Fibroblast of skin of abdomen (primary cell): ENCODE measurements at regions not wholly inside any gene's neighbourhood (a gene's known extent, or its start where the extent isn't known, plus 50 kb on each side); places are given as distances from the start of the nearest gene placed in this dataset.

Source experiments
- DNase-seq: peaks from one replicate; pipeline ENCODE4 v3.0.0-alpha.2; 2013

DNA sequence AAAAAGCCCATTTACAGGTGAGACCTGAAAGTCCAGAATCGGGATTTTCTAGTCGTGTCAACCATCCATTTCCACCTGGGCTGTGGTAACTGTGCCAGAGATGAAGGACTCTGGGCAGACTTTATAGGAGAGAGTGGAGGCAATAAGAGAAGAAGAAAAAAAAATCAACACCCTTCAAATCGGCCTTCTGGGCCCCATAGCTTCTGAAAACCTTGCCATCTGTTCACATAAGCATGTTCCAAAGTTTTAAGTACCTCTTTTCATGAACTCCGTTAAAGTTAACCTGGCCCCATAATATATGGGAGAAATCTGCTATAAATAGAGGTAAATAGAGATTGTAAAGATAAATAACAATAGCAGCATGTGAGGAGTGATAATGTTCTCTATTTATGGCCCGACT is 470.5 kb downstream of the MIAT start:
- DNase-seq: no peak

DNA sequence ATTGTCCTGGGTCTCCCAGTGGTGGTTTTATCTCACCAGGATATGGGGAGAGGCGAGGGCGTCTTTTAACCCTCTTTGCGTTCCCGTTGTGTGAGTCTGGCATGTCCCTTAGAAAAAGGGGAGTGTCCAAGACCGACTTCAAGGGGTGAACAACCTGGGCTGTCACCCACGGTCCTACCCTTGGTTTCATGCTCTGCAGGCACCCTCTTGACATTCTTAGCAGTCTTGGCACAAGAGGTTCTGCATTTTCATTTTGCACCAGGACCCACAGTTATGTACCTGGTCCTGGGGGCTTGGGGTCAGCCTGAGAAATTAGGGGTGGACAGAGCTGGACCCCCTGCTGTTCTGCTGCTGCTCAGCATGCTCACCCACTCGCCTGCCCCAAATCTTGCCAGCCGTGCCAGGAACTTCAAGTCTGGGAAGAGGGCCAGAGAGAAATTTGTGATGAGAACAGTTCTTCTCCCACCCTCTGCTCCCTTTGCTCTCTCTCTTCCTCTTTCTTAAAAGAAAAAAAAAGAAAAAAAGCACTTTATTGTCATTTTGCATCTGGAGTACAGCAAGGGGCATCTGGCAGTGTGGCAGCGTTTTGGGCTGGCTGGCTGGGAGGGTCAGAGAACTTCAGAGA is 471.2 kb downstream of the MIAT start:
- DNase-seq: no peak

DNA sequence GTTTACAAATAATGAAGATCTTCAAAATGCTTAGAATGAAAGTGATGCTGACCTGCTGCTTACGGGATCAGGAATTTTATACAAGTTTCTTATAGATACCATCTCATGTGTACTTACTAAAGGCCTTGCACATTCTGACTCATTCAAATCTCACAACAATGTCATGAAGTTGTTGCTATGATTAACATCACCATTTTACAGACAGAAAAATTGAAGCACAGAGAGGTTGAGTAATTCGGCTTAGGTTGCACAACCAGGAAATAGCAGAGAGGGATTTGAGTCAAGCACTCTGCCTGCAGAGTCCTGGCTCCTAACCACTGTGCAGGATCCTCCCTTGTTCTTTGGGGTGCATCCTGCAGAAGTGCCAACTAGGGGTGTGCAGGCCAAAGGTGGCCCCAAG is 471.9 kb downstream of the MIAT start:
- DNase-seq: peak; percentile 80

DNA sequence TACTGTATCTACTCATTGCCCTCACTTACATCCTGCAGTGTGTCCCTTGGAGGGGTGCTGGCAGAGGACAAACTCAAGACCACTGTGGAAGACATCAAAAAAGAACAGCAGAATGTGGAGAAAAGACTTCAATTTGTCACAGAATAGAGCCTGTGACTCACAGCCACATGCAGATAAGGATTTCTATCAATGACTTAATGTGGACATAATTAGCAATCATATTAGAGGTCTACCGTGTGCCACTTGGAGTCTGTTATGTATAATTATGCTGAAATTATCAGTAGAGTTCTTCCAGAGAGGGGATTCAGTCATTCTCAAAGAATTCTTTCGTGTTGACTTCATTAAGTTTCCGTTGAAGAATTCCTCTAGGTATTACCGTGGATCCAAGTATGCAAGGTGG is 473.5 kb downstream of the MIAT start:
- DNase-seq: no peak

DNA sequence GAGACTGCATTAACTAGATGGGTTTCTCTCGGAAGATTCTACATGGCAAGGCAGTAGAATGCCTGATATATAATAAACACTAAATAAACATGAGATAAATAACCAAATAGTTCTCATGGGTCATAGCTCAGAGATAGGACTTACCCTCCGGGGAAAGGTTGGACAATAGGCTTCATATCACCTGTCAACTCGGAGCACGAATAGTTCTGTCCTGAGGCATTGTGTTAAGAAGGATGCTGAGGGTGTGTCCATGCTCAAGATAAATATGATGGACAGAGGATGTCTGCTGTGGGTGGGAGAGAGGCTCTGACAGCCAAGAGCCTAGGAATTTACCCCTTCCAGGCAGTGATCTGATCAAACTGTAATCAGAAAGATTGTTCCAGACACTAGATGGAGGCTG is 474.0 kb downstream of the MIAT start:
- no peak for DNase-seq

DNA sequence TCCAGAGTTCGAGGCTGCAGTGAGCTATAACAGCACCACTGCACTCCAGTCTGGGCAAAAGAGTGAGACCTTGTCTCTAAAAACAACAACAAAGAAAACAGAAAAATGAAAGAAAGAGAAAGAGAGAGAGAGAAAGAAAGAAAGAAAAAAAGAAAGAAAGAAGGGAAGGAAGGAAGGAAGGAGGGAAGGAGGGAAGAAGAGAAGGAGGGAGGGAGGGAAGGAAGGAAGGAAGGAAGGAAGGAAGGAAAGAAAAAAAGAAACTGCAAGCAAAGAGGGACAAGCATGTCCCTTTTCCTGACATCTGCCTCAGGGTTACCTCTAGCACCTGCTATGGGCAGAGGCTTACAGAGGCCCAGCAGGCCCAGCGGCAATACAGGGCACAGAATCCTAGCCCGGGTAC is 475.0 kb downstream of the MIAT start:
- no peak for DNase-seq

DNA sequence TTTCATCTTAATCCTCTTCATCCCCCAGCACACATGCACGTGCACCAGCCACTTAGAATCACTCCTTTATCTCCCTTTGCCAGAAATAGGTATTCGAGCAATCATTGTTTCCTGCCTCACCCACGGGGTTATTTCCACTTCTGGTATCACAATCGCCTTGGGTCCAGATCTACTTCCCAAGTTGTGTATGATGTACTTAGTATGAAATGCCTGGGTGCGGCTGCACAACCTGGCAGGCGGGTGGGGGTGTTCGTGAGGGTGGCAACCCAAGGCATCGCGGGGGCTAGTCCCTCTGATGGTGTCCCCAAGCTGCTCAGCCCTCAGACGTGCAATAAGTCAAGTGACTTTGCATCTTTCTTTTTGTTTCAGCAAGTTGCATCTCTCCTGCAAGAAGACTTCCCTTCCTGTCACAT is 475.6 kb downstream of the MIAT start:
- DNase-seq: no peak

DNA sequence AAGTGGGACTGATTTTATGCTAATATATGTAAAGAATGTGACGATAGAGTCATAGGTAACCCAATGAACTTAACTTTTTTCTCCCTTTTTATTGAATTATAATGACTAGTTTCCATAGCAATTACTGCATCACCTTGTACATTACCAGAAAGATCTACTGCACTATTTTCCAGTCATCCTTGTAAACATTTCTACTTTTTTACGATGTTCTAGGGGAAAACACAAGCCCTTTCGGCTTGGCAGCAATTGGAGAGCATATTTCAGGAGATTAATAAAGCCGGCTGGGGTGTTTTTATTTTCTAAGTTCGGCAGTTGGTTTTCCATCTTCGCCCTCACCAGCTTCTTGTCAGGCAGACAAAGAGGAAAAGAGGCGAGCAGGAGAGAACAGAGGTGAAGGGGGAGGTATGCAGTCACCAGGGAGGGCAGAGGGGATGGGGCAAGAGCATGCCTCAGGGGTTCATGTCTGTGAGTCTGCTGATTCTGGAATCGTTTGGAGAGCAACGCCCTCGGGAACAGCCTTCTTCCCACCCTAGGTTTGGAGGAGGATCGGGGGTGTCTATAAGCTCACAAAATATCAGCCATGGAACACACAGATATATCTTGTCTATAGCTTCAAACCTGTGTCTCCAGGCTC is 476.4 kb downstream of the MIAT start:
- no peak for DNase-seq

DNA sequence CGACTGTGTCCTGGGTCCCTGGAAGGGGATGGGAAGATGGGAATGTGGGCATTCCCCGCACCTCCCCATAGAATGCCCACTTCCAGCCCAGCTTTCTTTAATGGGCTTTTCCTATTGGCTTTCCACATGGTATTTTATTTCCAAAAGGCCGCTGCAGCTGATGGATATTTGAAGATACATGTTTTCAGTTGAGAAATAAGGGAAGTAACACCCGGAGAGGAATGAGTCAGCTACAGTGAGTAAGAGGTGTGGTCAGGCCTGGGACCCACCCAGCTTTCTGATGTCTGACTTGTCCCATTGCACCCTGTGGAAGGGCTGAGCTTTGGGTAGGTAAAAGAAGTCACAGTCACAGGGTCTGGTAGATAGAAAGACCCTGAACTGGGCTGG is 476.9 kb downstream of the MIAT start:
- DNase-seq: peak; percentile 95

DNA sequence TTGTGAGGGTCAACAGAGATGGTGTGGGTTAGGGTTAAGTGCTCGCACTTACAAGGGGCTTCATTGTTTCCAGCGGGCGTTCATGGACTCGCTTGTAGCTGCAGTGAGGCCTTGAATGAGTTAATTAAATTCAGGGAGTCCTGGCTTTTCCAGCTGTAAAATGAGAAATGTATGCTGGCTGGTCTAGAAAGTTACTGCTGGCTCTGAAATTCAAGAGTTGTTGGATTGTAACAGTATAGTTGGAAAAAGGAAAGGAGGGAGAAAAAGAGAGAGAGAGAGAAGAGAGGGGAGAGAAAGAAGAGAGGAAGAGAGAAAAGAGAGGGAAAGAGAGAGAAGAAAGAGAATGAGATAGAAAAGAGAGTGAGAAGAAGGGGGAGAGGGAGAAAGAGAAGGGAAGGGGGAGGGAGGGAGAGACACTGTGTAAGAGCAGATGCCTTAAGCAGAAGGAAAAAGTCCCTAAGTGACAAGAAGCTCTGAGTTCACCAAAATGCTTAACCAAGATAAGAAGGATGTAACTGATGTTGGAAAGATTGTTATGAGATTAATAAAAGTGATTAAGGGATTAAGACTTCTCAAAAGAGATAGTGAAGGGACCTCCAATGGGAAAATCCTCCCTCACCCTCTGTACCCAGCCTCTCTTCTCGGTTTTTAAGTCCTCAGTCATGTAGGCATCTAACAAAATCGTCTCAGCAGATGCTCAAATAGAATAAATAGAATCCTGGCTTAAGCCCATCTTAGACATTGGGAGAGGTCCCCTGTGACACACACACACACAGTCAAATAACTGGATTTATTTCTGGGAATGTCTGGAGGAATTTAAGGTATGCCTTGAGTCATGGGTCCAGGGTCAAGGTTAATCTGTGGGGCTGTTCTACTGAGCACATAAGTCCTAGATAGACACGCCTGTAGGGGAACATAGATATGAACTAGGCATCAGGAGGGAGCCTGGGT is 477.9 kb downstream of the MIAT start:
- peak; percentile 93 for DNase-seq

DNA sequence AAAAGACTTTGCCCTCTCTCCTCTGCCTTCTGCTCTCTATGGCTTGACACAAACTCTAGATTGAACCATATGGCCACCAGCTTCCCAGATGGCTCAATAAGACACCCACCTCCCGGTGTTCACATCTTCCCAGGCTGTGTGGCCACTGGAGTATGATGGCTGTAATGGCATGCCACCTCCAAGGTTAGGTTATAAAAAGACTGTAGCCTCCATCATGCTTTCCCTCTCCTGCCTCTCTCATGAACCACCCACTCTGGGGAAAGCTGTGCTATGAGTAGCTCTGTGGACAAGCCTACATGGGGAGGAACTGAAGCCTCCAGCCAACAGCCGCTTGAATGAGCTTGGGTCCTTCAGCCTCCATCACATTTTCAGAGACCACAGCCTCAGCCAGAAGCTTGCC is 479.2 kb downstream of the MIAT start:
- DNase-seq: no peak

DNA sequence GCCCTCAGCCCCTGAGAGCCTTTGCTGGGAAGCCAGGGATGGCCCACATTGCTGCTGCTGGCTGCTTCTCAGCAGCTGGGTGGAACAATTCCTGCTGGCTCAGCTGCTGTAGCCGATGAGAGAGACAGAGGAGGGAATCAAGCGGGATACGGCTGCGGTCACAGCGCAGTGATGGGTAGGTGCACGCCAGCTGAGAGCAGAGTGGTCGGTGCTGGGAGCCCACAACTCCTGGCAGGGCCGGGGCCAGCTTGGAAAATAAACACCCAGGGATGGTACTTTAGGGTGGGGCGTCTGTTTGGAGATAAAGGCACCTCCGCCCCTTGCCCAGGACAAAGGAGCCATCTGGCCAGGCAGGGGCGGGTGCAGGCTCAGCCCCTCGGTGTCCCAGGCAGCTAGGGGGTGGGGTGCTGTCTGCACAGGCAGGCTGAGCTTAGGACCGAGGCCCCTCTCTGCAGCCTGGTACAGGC is 480.5 kb downstream of the MIAT start:
- DNase-seq: peak; percentile 41

DNA sequence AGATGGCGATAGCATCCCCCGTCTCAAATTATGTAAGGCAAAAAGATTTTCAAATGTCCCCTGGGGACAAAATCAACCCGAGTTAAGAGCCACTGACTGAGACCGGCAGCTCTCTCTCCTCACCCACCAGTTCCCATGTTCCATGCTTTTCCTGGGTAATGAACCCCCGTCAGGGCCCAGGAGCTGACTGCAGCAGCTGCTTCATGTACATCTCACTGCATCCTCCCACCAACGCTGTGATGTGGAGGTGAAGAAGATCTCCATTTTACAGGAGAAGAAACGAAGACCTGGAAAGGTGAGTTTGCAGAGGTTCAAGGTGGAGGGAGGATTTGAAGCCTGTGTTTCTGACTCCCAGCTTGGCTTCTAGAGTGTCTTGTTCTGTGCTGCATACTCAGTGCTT is 481.1 kb downstream of the MIAT start:
- no peak for DNase-seq

DNA sequence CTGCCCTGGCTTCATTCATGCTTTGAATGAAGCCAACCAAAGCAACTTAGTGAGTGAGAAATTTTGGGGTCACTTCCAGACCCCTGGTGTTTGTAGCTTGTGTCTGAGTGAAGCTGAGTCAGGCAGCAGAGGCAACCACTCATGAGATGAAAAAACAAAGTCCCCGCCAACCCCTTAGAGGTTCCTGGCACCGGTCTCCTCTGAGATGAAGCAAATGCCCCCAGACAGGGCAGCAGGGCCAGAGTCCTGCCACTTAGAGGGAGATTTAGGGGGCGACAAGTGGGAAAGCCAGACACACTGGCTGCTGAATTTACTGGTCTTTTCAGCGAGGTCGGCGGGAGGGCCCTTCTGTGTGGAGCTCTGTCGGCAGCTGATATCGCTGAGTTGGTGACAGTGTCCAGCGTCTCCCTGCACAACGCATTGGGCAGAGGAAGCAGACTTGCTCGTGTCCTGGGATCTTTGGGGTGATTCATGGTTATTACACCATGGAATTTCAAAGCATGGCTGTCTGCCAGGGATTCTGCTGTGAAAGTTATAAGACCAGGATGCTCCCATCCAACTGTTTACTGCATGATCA is 482.6 kb downstream of the MIAT start:
- peak; percentile 89 for DNase-seq

DNA sequence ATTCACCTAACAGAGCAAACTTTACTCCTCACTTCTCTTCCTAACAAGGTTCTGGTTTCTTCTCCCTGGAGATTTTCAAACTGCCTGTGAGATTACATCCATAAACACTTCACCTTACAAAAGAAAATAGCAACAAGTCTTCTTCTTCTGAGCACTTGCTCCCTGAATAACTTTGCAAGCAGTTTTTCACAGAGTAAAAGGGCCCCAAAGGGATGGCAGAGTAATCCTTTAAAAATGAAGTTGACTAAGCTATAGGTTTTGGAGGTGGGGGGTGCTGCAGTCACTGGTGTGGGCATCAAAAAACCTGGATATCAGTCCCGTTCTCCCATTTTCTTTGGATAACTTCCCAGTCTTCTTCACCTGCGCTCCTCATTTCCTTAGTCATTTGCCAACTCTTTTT is 484.9 kb downstream of the MIAT start:
- no peak for DNase-seq

DNA sequence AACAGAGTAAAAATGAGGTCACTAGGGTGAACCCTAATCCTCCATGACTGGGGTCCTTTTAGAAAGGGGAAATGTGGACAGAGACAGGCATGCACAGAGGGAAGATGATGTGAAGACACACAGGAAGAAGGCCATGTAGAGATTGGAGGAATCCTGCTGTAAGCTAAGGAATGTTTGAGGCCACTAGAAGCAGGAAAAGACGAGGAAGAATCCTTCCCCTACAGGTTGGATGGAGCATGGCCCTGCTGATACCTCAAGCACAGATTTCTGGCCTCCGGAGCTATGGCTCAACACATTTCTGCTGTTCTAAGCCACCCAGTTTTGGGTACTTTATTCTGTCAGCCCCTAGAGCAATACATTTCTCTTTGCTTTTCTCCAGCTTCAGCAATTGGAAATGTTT is 486.9 kb downstream of the MIAT start:
- peak; percentile 51 for DNase-seq

DNA sequence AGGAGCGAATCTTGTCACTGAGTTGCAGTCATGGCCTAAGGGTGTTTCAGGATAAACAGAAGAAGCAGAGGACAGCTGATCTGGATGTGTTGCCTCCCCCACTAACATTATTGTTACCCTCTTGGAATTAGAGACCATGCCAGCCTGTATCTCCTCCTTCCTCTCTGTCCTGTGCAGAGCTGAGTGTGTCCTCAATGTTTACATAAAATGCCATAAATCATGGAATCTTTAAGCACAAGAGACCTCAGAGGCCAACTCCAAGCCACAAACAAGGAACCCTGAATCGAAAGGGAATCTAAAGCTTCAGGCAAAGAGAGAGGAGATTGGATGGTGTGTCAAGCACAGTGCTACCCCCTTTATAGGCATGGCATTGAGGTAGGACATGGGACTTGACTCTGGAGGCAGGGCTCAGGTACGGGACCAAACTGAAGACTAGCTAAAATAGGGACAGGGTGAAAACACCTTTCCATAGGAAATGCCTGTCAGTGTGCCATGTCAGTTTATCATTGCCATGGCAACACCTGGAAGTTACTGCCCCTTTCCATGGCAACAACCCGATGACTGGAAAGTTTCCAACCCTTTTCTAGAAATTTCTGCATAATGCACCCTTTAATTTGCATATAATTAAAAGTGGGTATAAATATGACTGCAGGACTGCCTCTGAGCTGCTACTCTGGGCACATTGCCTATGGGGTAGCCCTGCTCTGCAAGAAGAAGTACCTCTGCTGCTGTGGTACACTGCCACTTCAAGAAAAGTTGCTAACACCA is 489.7 kb downstream of the MIAT start:
- DNase-seq: peak; percentile 31

DNA sequence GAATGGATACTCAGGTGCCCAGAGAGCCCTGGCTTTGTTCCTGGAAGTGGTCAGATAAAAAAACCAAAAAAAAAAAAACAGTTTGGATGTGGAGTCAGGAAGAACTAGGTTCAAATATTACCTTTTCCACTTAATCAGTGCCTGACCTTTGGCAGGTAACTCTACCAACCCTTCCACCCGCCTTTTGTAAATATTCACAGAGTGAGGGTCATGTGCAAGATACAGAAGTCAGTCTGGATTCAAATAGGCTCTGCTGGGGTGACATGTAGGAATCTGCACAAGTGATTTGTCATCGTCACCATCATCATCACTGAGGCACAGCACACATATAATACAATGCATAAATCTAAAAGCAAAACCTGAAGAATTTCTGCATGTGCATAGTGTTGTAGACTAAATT is 490.7 kb downstream of the MIAT start:
- no peak for DNase-seq

DNA sequence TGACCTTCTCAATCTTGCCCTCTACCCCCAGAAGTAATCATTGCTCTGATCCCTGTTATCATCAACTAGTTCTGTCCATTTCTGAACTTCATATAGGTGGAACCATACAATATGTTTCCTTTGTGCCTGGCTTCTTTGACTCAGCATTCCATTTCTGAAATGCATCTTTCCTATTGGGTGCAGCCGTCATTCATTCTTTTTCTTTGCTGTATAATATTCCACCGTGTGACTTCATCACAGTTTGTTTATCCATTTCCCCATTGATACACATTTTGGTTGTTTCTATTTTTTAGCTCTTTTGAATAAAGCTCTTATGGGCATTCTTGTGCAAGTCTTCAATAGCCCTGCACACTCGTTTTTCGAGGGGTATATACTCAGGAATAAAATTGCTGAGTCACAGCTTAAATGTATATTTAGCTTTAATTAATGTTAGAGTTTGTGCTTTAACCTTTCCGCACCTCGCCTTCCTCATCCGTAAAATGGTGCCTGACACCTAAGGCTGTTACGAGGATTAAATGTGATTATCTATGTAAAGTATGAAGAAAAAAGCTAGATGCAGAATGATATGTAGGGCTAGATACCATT is 491.6 kb downstream of the MIAT start:
- no peak for DNase-seq

DNA sequence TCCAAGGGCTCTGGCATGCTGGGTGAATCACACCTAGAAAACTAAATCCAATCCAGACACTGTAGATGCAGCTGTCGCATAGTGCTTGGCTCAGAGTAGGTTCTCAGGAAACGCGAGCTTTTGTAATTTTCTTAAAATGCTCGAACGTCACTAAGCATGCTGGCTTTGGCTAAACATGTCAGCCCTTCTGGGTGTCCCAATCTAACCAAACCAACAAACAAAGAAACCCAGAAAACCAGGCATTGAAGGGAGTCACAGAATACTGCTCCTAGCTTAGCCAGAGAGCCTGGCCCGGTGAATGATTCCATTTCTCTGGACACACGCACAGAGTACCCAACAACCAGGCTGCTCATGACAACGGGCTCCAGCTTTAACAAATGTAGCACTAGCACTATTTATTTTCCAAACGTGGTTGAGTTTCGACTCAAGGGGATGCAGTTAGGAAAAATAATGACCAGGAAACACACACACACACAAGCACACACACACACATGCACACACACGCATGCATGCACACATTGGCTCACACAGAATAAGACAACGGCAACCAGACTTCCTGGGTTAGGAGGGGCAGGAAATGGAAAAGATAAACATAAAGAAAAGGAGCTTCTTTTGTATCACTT is 492.6 kb downstream of the MIAT start:
- peak; percentile 49 for DNase-seq

DNA sequence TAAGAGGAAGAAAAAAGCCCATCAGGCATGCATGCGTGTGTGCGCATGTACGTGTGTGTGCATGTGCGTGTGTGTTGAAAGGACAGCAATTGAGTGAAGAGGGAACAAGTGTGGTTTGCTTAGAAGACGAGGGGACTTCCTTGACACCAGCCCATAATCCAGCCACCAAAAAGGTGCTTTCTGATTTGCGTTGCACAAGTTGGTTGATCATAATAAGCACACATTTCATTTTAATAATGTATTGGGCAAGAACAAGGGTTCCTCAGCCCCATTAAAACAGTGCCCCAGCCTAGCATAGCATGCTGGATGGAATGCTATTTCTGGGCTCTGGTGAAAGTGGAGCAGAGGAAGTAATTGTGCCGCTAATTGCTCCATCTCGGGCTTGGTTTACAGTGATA is 493.2 kb downstream of the MIAT start:
- no peak for DNase-seq

DNA sequence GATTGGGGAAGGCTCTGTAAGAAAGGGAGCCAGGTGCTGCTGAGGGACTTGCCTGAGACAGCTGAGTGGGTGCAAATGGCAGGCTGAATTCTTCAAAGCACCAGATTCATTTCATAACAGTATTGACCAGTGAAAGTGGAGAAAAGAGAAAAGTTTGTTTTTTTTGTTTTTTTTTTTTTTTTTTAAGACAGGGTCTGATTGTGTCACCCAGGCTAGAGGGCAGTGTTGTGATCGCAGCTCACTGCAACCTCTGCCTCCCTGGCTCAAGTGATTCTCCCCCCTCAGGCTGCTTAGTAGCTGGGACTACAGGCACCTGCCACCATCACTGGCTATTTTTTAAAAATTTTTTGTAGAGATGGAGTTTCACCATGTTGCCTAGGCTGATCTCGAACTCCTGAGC is 494.0 kb downstream of the MIAT start:
- no peak for DNase-seq
